ENCODE measurements at regions not wholly inside any gene's neighbourhood (a gene's known extent, or its start where the extent isn't known, plus 50 kb on each side); places are given as distances from the start of the nearest gene placed in this dataset.
"Not testable (repeated sequence)": the region's sequence is repeated elsewhere in the genome, so short reads cannot be mapped to it uniquely, and the experiment has no call there.

- H3K27me3 ChIP-seq (ENCODE audit: control insufficient read depth, insufficient read depth, low read length) = no peaks in the 10 kb centered on the region
- no peak for DNase-seq (ENCODE audit: low read depth, low spot score)
- H3K27ac ChIP-seq (ENCODE audit: low read length) = no peak overlapping the region
- WGBS (ENCODE audit: insufficient coverage, insufficient read length) = no CpG with 5 or more reads among the region's 1 CpG
- no peak overlapping the region for H3K4me3 ChIP-seq (ENCODE audit: low read length)
- H3K4me1 ChIP-seq (ENCODE audit: control insufficient read depth, insufficient read depth, low read length) = no peaks in the 10 kb centered on the region
- H3K9me3 ChIP-seq (ENCODE audit: control insufficient read depth, insufficient read depth, low read length) = no peaks in the 10 kb centered on the region
- H3K36me3 ChIP-seq (ENCODE audit: control insufficient read depth, insufficient read depth, low read length) = no peaks in the 10 kb centered on the region
Observed at GRCh38 chr21:43284238-43284637, 115.4 kb downstream of the CRYAA start.

GRCh38 chr21:43283925-43284221 lies 115.1 kb downstream of the CRYAA start:
- WGBS (ENCODE audit: insufficient coverage, insufficient read length) = no CpG with 5 or more reads among the region's 2 CpGs
- not testable (repeated sequence) for H3K4me3 ChIP-seq (ENCODE audit: low read length); DNase-seq (ENCODE audit: low read depth, low spot score)

GRCh38 chr21:43283136-43283924 lies 114.5 kb downstream of the CRYAA start:
- Histone ChIP-seq H3K27me3 (ENCODE audit: control insufficient read depth, insufficient read depth, low read length) (no peaks in the 10 kb centered on the region), H3K4me3 (ENCODE audit: low read length) (no peak overlapping the region), H3K27ac (ENCODE audit: low read length) (no peak overlapping the region), H3K36me3 (ENCODE audit: control insufficient read depth, insufficient read depth, low read length) (no peaks in the 10 kb centered on the region), H3K4me1 (ENCODE audit: control insufficient read depth, insufficient read depth, low read length) (0 out of 2 replicates have a peak, but pooled peaks cover under 1% of the 10 kb centered on the region), H3K9me3 (ENCODE audit: control insufficient read depth, insufficient read depth, low read length) (no peaks in the 10 kb centered on the region)
- no peak for DNase-seq (ENCODE audit: low read depth, low spot score)
- WGBS (ENCODE audit: insufficient coverage, insufficient read length) = no CpG with 5 or more reads among the region's 5 CpGs

More at GRCh38 chr21:43283925-43284221, 115.1 kb downstream of the CRYAA start:
- not testable (repeated sequence) for H3K27ac ChIP-seq (ENCODE audit: low read length); H3K27me3 ChIP-seq (ENCODE audit: control insufficient read depth, insufficient read depth, low read length); H3K36me3 ChIP-seq (ENCODE audit: control insufficient read depth, insufficient read depth, low read length); H3K9me3 ChIP-seq (ENCODE audit: control insufficient read depth, insufficient read depth, low read length); H3K4me1 ChIP-seq (ENCODE audit: control insufficient read depth, insufficient read depth, low read length)

GRCh38 chr21:43282358-43283120 lies 113.7 kb downstream of the CRYAA start:
- no peaks in the 10 kb centered on the region for H3K36me3 ChIP-seq (ENCODE audit: control insufficient read depth, insufficient read depth, low read length)
- H3K4me3 ChIP-seq (ENCODE audit: low read length) = no peak overlapping the region
- peaks cover 5% of the 10 kb centered on the region; the same call in 1 of the 2 replicates for H3K4me1 ChIP-seq (ENCODE audit: control insufficient read depth, insufficient read depth, low read length)
- WGBS (ENCODE audit: insufficient coverage, insufficient read length) = no CpG with 5 or more reads among the region's 23 CpGs
- H3K9me3 ChIP-seq (ENCODE audit: control insufficient read depth, insufficient read depth, low read length) = no peaks in the 10 kb centered on the region
- no peaks in the 10 kb centered on the region for H3K27me3 ChIP-seq (ENCODE audit: control insufficient read depth, insufficient read depth, low read length)
- H3K27ac ChIP-seq (ENCODE audit: low read length) = no peak overlapping the region
- DNase-seq (ENCODE audit: low read depth, low spot score) = no peak

DNA sequence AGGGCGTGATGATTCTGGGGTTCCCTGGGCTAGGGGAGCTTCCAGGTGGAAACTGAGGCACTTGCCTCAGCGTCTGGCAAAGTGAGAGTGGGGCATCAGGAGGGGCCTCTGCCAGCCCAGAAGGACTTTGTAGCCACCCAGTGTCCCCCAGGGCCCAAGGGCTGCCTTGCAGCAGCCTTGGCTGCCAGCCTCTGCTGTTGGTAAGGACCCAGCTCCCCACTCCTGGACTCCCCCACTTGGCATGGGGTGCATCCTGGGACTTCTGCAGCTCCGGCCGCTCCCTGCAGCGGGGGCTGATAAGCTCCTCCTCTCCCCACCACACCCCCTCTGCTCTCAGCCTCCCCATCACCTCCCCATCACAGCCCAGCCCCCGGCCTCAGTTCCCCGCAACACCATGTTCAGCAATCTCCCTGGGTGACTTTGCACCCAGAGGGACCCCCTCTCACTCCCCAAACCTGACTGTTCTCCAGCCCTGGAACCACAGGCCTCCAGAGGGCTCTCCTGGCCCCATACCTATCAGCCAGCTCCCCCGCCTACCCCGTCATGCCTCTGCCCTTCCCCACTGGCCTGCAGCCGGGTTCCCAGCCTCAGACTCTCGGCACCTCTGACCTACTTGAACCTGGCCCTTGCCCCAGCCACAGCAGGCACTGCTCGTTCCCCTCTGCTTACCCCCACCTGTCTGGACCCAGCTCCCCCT lies 113.0 kb downstream of the CRYAA start:
- H3K36me3 ChIP-seq (ENCODE audit: control insufficient read depth, insufficient read depth, low read length) = no peaks in the 10 kb centered on the region
- no CpG with 5 or more reads among the region's 12 CpGs for WGBS (ENCODE audit: insufficient coverage, insufficient read length)
- H3K27me3 ChIP-seq (ENCODE audit: control insufficient read depth, insufficient read depth, low read length) = no peaks in the 10 kb centered on the region
- H3K4me3 ChIP-seq (ENCODE audit: low read length) = no peak overlapping the region
- no peak for DNase-seq (ENCODE audit: low read depth, low spot score)
- H3K4me1 ChIP-seq (ENCODE audit: control insufficient read depth, insufficient read depth, low read length) = peaks cover 5% of the 10 kb centered on the region; the same call in 1 of the 2 replicates
- H3K27ac ChIP-seq (ENCODE audit: low read length) = no peak overlapping the region
- H3K9me3 ChIP-seq (ENCODE audit: control insufficient read depth, insufficient read depth, low read length) = no peaks in the 10 kb centered on the region

GRCh38 chr21:43280949-43281633 lies 112.3 kb downstream of the CRYAA start:
- H3K9me3 ChIP-seq (ENCODE audit: control insufficient read depth, insufficient read depth, low read length) = no peaks in the 10 kb centered on the region
- no peaks in the 10 kb centered on the region for H3K36me3 ChIP-seq (ENCODE audit: control insufficient read depth, insufficient read depth, low read length)
- no CpG with 5 or more reads among the region's 17 CpGs for WGBS (ENCODE audit: insufficient coverage, insufficient read length)
- H3K4me3 ChIP-seq (ENCODE audit: low read length) = no peak overlapping the region
- H3K4me1 ChIP-seq (ENCODE audit: control insufficient read depth, insufficient read depth, low read length) = peaks cover 5% of the 10 kb centered on the region; the same call in 1 of the 2 replicates
- no peak overlapping the region for H3K27ac ChIP-seq (ENCODE audit: low read length)
- no peaks in the 10 kb centered on the region for H3K27me3 ChIP-seq (ENCODE audit: control insufficient read depth, insufficient read depth, low read length)
- DNase-seq (ENCODE audit: low read depth, low spot score) = no peak

GRCh38 chr21:43279578-43279894 lies 110.7 kb downstream of the CRYAA start:
- Histone ChIP-seq H3K9me3 (ENCODE audit: control insufficient read depth, insufficient read depth, low read length) (no peaks in the 10 kb centered on the region), H3K4me3 (ENCODE audit: low read length) (no peak overlapping the region), H3K4me1 (ENCODE audit: control insufficient read depth, insufficient read depth, low read length) (peaks cover 5% of the 10 kb centered on the region; the same call in 1 of the 2 replicates), H3K27ac (ENCODE audit: low read length) (no peak overlapping the region), H3K36me3 (ENCODE audit: control insufficient read depth, insufficient read depth, low read length) (no peaks in the 10 kb centered on the region), H3K27me3 (ENCODE audit: control insufficient read depth, insufficient read depth, low read length) (no peaks in the 10 kb centered on the region)
- DNase-seq (ENCODE audit: low read depth, low spot score) = no peak
- no CpG with 5 or more reads among the region's 11 CpGs for WGBS (ENCODE audit: insufficient coverage, insufficient read length)

- no peaks in the 10 kb centered on the region for H3K36me3 ChIP-seq (ENCODE audit: control insufficient read depth, insufficient read depth, low read length)
- peaks cover 5% of the 10 kb centered on the region; the same call in 1 of the 2 replicates for H3K4me1 ChIP-seq (ENCODE audit: control insufficient read depth, insufficient read depth, low read length)
- no peak overlapping the region for H3K4me3 ChIP-seq (ENCODE audit: low read length)
- no peak overlapping the region for H3K27ac ChIP-seq (ENCODE audit: low read length)
- no peak for DNase-seq (ENCODE audit: low read depth, low spot score)
- H3K9me3 ChIP-seq (ENCODE audit: control insufficient read depth, insufficient read depth, low read length) = no peaks in the 10 kb centered on the region
- H3K27me3 ChIP-seq (ENCODE audit: control insufficient read depth, insufficient read depth, low read length) = no peaks in the 10 kb centered on the region
- whole genome bisulfite sequencing (ENCODE audit: insufficient coverage, insufficient read length) = no CpG with 5 or more reads among the region's 32 CpGs
Observed at GRCh38 chr21:43278766-43279577, 110.2 kb downstream of the CRYAA start.

GRCh38 chr21:43278359-43278758 lies 109.6 kb downstream of the CRYAA start:
- H3K27ac ChIP-seq (ENCODE audit: low read length) = no peak overlapping the region
- DNase-seq (ENCODE audit: low read depth, low spot score) = no peak
- H3K27me3 ChIP-seq (ENCODE audit: control insufficient read depth, insufficient read depth, low read length) = no peaks in the 10 kb centered on the region
- H3K36me3 ChIP-seq (ENCODE audit: control insufficient read depth, insufficient read depth, low read length) = no peaks in the 10 kb centered on the region
- H3K4me1 ChIP-seq (ENCODE audit: control insufficient read depth, insufficient read depth, low read length) = peaks cover 5% of the 10 kb centered on the region; the same call in 1 of the 2 replicates
- WGBS (ENCODE audit: insufficient coverage, insufficient read length) = no CpG with 5 or more reads among the region's 12 CpGs
- no peaks in the 10 kb centered on the region for H3K9me3 ChIP-seq (ENCODE audit: control insufficient read depth, insufficient read depth, low read length)
- no peak overlapping the region for H3K4me3 ChIP-seq (ENCODE audit: low read length)

All from iPS DF 6.9 (cell line).